H1 (cell line): ENCODE measurements at regions not wholly inside any gene's neighbourhood (a gene's known extent, or its start where the extent isn't known, plus 50 kb on each side); places are given as distances from the start of the nearest gene placed in this dataset.
A peak's percentile ranks its signal among the peaks of the same experiment; 100 is the strongest.

Source experiments
- CTCF ChIA-PET: fragments of 300-600 bp; sonication (Branson Sonifier 250); formaldehyde crosslinking; loops from one replicate; lab custom pipeline; 2021; ENCODE audit not compliant: partially characterized antibody; lab: Charles Lee
- POLR2A ChIA-PET: fragments of 300-600 bp; sonication (Branson Sonifier 250); formaldehyde crosslinking; loops from one replicate; lab custom pipeline; 2021; ENCODE audit warnings: inconsistent platforms; ENCODE audit not compliant: partially characterized antibody; lab: Charles Lee
- DNase-seq, 2 experiments: peaks; one replicate each; pipeline versions ENCODE4 v3.0.0 to v3.0.0-alpha.2; 2010 to 2022; ENCODE audit warnings: low spot score in 2 of 2, low read depth in 1 of 2, mixed read lengths in 1 of 2
- FAIRE-seq: peaks from 2 replicates; lab custom pipeline; 2011; peaks lifted over from hg19 to GRCh38; lab: Jason Lieb, UNC
- H2AFZ ChIP-seq: 2 replicates; pipeline ENCODE4 v1.8.1; 2012; ENCODE audit warnings: low read length, inconsistent platforms
- H2AK5ac ChIP-seq: 2 replicates; pipeline ENCODE4 v1.6.1; 2013; ENCODE audit warnings: low read depth, low read length
- H2BK120ac ChIP-seq: replicated peaks from 2 replicates; pipeline ENCODE3; 2013; ENCODE audit warnings: low read depth, low read length, inconsistent platforms
- H2BK12ac ChIP-seq: 2 replicates; pipeline ENCODE4 v1.6.1; 2013; ENCODE audit warnings: low read depth, low read length
- H2BK15ac ChIP-seq: 2 replicates; pipeline ENCODE4 v1.6.1; 2013; ENCODE audit warnings: low read length
- H2BK20ac ChIP-seq: 2 replicates; pipeline ENCODE4 v1.6.1; 2013; ENCODE audit warnings: low read length
- H2BK5ac ChIP-seq: 2 replicates; pipeline ENCODE4 v1.6.1; 2013; ENCODE audit warnings: low read depth, low read length
- H3K14ac ChIP-seq: 2 replicates; pipeline ENCODE4 v1.6.1; 2013; ENCODE audit warnings: inconsistent platforms; ENCODE audit not compliant: insufficient read length
- H3K18ac ChIP-seq: 2 replicates; pipeline ENCODE4 v1.6.1; 2013; ENCODE audit warnings: low read length; ENCODE audit errors: extremely low read depth
- H3K23ac ChIP-seq: 2 replicates; pipeline ENCODE4 v1.6.1; 2013; ENCODE audit warnings: inconsistent platforms; ENCODE audit not compliant: insufficient read length
- H3K23me2 ChIP-seq: 2 replicates; pipeline ENCODE4 v1.6.1; 2013; ENCODE audit warnings: low read depth, low read length
- H3K27ac ChIP-seq: 2 replicates; pipeline ENCODE4 v1.6.1; 2011; ENCODE audit warnings: low read depth, low read length, inconsistent platforms
- H3K27me3 ChIP-seq, 4 experiments: replicated peaks in 1 of 4; 1 replicate in 1 of 4; 2 replicates in 3 of 4; pipeline versions ENCODE4 v1.6.1 to v1.8.1; 2011 to 2013; ENCODE audit warnings: low read length in 3 of 4, mild to moderate bottlenecking in 3 of 4, inconsistent platforms in 2 of 4, mixed read lengths in 2 of 4, moderate library complexity in 1 of 4; ENCODE audit not compliant: control insufficient read depth in 3 of 4, insufficient read depth in 3 of 4; ENCODE audit errors: extremely low read depth in 1 of 4
- H3K36me3 ChIP-seq, 4 experiments: 2 replicates each; pipeline versions ENCODE4 v1.6.1 to v1.8.1; 2011 to 2013; ENCODE audit warnings: mild to moderate bottlenecking in 4 of 4, low read length in 3 of 4, moderate library complexity in 2 of 4, control low read depth in 1 of 4, inconsistent platforms in 1 of 4; ENCODE audit not compliant: insufficient read depth in 4 of 4, control insufficient read depth in 2 of 4
- H3K4ac ChIP-seq: replicated peaks from 2 replicates; pipeline ENCODE3; 2013; ENCODE audit warnings: low read length, low read depth, mixed read lengths, inconsistent platforms; ENCODE audit not compliant: insufficient read length
- H3K4me1 ChIP-seq, 4 experiments: replicated peaks in 1 of 4; 1 replicate in 1 of 4; 2 replicates in 3 of 4; pipeline versions ENCODE4 v1.6.1 to v1.8.1; 2011 to 2013; ENCODE audit warnings: low read length in 3 of 4, inconsistent platforms in 2 of 4, mixed read lengths in 1 of 4; ENCODE audit not compliant: insufficient read depth in 4 of 4, control insufficient read depth in 3 of 4
- H3K4me2 ChIP-seq, 2 experiments: 2 replicates each; pipeline versions ENCODE4 v1.6.1 to v1.8.1; 2011 to 2013; ENCODE audit warnings: low read depth in 2 of 2, low read length in 2 of 2, control low read depth in 1 of 2, inconsistent platforms in 1 of 2, mild to moderate bottlenecking in 1 of 2; ENCODE audit not compliant: insufficient read depth in 1 of 2
- H3K4me3 ChIP-seq, 4 experiments: fragments of 200-600, 300-600 bp in 1 of 4; sonication (generic), shearing (Covaris generic), sonication (Bioruptor Twin) in 1 of 4; 2 replicates each; pipeline versions ENCODE4 v1.5.1 to v1.8.1; 2011 to 2016; ENCODE audit warnings: low read length in 4 of 4, low read depth in 3 of 4, control low read depth in 2 of 4, inconsistent platforms in 2 of 4, mild to moderate bottlenecking in 2 of 4, mixed read lengths in 1 of 4, moderate library complexity in 1 of 4; ENCODE audit not compliant: insufficient read depth in 2 of 4; ENCODE audit errors: extremely low read depth in 1 of 4
- H3K56ac ChIP-seq: replicated peaks from 2 replicates; pipeline ENCODE3; 2013; ENCODE audit warnings: low read depth, mild to moderate bottlenecking, mixed read lengths, low read length, inconsistent platforms; ENCODE audit not compliant: insufficient read length
- H3K79me1 ChIP-seq: 2 replicates; pipeline ENCODE4 v1.6.1; 2013; ENCODE audit warnings: low read depth, low read length, control low read depth
- H3K79me2 ChIP-seq, 2 experiments: 2 replicates each; pipeline versions ENCODE4 v1.6.1 to v1.8.1; 2012 to 2013; ENCODE audit warnings: low read length in 2 of 2, mild to moderate bottlenecking in 2 of 2, inconsistent platforms in 1 of 2; ENCODE audit not compliant: insufficient read depth in 2 of 2, control insufficient read depth in 1 of 2
- H3K9ac ChIP-seq, 4 experiments: replicated peaks in 1 of 4; 1 replicate in 1 of 4; 2 replicates in 3 of 4; pipeline versions ENCODE4 v1.6.1 to v1.8.1; 2011 to 2013; ENCODE audit warnings: low read depth in 3 of 4, low read length in 3 of 4, control low read depth in 2 of 4, mild to moderate bottlenecking in 2 of 4, moderate library complexity in 2 of 4, inconsistent platforms in 1 of 4; ENCODE audit errors: extremely low read depth in 1 of 4
- H3K9me3 ChIP-seq, 2 experiments: 2 replicates each; pipeline versions ENCODE4 v1.6.1 to v1.8.1; 2012 to 2013; ENCODE audit warnings: mild to moderate bottlenecking in 2 of 2, moderate library complexity in 2 of 2, control low read depth in 1 of 2, inconsistent platforms in 1 of 2, low read depth in 1 of 2, low read length in 1 of 2, mixed read lengths in 1 of 2; ENCODE audit not compliant: insufficient read depth in 2 of 2
- H4K20me1 ChIP-seq, 2 experiments: replicated peaks in 1 of 2; 2 replicates each; pipeline versions ENCODE3 to v1.8.1; 2011 to 2013; ENCODE audit warnings: inconsistent platforms in 2 of 2, low read length in 2 of 2, mild to moderate bottlenecking in 1 of 2; ENCODE audit not compliant: insufficient read depth in 2 of 2, control insufficient read depth in 1 of 2
- H4K5ac ChIP-seq: 2 replicates; pipeline ENCODE4 v1.6.1; 2013; ENCODE audit warnings: low read length, low read depth, mixed read lengths, inconsistent platforms; ENCODE audit not compliant: insufficient read length
- H4K8ac ChIP-seq: 2 replicates; pipeline ENCODE4 v1.8.0; 2013; ENCODE audit warnings: mild to moderate bottlenecking, moderate library complexity, low read length, inconsistent platforms; ENCODE audit not compliant: insufficient read depth; ENCODE audit errors: extremely low read depth
- H4K91ac ChIP-seq: replicated peaks from 2 replicates; pipeline ENCODE3; 2013; ENCODE audit warnings: low read length, mixed read lengths, inconsistent platforms; ENCODE audit not compliant: insufficient read length
- CHD1 ChIP-seq: IDR thresholded peaks from 2 replicates; pipeline ENCODE4 v1.6.1; 2012; ENCODE audit warnings: low read depth, low read length, improper control_type of control experiment
- RAD21 ChIP-seq, 2 experiments: IDR thresholded peaks in 1 of 2; conservative IDR thresholded peaks in 1 of 2; 2 replicates each; pipeline ENCODE4 v1.6.1; 2011; ENCODE audit warnings: low read depth in 2 of 2, low read length in 2 of 2, improper control_type of control experiment in 1 of 2, inconsistent platforms in 1 of 2, mild to moderate bottlenecking in 1 of 2, moderate library complexity in 1 of 2
- YY1 ChIP-seq: IDR thresholded peaks from 2 replicates; pipeline ENCODE4 v1.6.1; 2011; ENCODE audit warnings: low read depth, mild to moderate bottlenecking, low read length
- WGBS, 2 experiments: shearing (Covaris generic) in 1 of 2; methylation state at CpG; one replicate each; pipeline versions ENCODE4 v1.1.6 to v1.1.7; 2013 to 2015; ENCODE audit warnings: low lambda C conversion rate in 2 of 2, mixed read lengths in 2 of 2, inconsistent platforms in 1 of 2, low coverage in 1 of 2, missing lambda C conversion rate in 1 of 2; ENCODE audit not compliant: insufficient replicate concordance in 2 of 2, insufficient coverage in 1 of 2, insufficient read length in 1 of 2; ENCODE audit errors: extremely low coverage in 1 of 2, missing lambda C conversion rate in 1 of 2; 5-methylcytosine and 5-hydroxymethylcytosine counted together
- TF ChIP-seq, protein P1 (sequence below), 3 experiments: IDR thresholded peaks; 1 replicate in 2 of 3; 2 replicates in 1 of 3; pipeline versions ENCODE4 v1.5.1 to v1.6.1; 2011; ENCODE audit warnings: low read length in 3 of 3, mild to moderate bottlenecking in 3 of 3, inconsistent platforms in 2 of 3, low read depth in 1 of 3, moderate library complexity in 1 of 3; ENCODE audit not compliant: insufficient read depth in 1 of 3; ENCODE audit errors: control extremely low read depth in 1 of 3

DNA sequence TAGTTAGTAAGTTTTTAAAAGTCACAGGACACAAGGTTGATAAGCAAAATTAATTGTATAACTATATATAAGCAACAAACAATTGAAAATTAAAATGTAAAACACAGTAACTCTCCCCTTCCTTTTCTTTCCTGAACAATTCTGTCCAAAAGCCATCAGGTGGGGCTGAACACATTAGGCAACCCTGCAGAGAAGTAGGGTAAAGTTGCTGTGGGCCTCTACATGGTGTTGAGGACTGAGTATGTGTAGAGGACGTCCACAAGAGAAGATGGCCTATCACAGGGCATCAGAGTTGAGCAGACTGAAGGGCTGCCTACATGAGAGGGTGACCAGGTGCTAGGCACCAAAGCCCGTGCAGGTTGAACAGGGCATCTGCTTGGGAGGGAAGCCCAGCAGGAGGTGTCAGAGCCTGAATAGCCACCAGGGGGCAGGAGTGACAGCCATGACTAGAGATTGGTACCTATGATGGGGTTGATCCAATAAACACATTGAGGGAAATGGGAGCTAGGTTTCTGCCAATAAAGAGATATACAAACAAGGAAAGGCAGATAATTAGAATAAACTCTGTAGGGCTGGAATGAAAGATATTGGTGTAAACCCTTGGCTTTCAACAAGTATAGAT lies 415.1 kb downstream of the NPIPA8 start:
- POLR2A ChIA-PET = no interaction called here
- WGBS, 2 experiments = 87% methylated on average over 2 of the region's 2 CpGs; no CpG with 5 or more reads in 1 of the 2 experiments
- no peak overlapping the region for H4K91ac ChIP-seq

More for the DNA sequence above, 415.1 kb downstream of the NPIPA8 start:
- DNase-seq (peak; percentile 34 to 73), FAIRE-seq (no peak)
- H3K23me2 ChIP-seq = no peaks in the 10 kb centered on the region
- H2BK15ac ChIP-seq = no peak overlapping the region
- H3K4me3 ChIP-seq = no peak overlapping the region
- no peak overlapping the region for H3K27ac ChIP-seq
- no peak overlapping the region for H3K4me2 ChIP-seq
- H3K14ac ChIP-seq = no peak overlapping the region
- no peaks in the 10 kb centered on the region for H3K36me3 ChIP-seq
- no peak overlapping the region for H2BK12ac ChIP-seq
- H3K9me3 ChIP-seq = peaks cover 13% of the 10 kb centered on the region in 2 experiments
- no peak overlapping the region for H2BK5ac ChIP-seq
- H3K9ac ChIP-seq = no peak overlapping the region
- H3K23ac ChIP-seq = no peak overlapping the region
- H2BK20ac ChIP-seq = no peak overlapping the region
- no peak overlapping the region for H2AFZ ChIP-seq
- H4K8ac ChIP-seq = no peak overlapping the region
- H3K4ac ChIP-seq = no peak overlapping the region
- no peak overlapping the region for H3K18ac ChIP-seq
- H2BK120ac ChIP-seq = no peak overlapping the region
- CTCF ChIA-PET = interaction anchor here (0.7 to 1.3 kb wide), 3 partner anchors 16 to 226 kb away, joined by 3 read pairs; no protein-coding TSS in a partner anchor
- no peaks in the 10 kb centered on the region for H3K79me1 ChIP-seq
- TF ChIP-seq RAD21 (IDR thresholded peaks at IDR 0.05 in 1 of 2, conservative IDR thresholded peaks at IDR 0.05 in 1 of 2; ENCODE audit: low read depth in 2 of 2, low read length in 2 of 2) (peak; percentile 67 to 76), YY1 (0 out of 2 replicates have a peak, but pooled peaks have one; percentile 21), CHD1 (no peak)
- TF ChIP-seq, protein P1, sequence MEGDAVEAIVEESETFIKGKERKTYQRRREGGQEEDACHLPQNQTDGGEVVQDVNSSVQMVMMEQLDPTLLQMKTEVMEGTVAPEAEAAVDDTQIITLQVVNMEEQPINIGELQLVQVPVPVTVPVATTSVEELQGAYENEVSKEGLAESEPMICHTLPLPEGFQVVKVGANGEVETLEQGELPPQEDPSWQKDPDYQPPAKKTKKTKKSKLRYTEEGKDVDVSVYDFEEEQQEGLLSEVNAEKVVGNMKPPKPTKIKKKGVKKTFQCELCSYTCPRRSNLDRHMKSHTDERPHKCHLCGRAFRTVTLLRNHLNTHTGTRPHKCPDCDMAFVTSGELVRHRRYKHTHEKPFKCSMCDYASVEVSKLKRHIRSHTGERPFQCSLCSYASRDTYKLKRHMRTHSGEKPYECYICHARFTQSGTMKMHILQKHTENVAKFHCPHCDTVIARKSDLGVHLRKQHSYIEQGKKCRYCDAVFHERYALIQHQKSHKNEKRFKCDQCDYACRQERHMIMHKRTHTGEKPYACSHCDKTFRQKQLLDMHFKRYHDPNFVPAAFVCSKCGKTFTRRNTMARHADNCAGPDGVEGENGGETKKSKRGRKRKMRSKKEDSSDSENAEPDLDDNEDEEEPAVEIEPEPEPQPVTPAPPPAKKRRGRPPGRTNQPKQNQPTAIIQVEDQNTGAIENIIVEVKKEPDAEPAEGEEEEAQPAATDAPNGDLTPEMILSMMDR (IDR thresholded peaks at IDR 0.05; ENCODE audit: control extremely low read depth in 1 of 3, insufficient read depth in 1 of 3, low read depth in 1 of 3, low read length in 3 of 3) = peak; percentile 60 to 69 (median 62)
- H2AK5ac ChIP-seq = no peak overlapping the region
- H3K56ac ChIP-seq = no peak overlapping the region
- no peaks in the 10 kb centered on the region for H3K27me3 ChIP-seq
- H3K79me2 ChIP-seq = no peaks in the 10 kb centered on the region
- H3K4me1 ChIP-seq = peaks cover 0 to 2% (median 0%) of the 10 kb centered on the region in 4 experiments; a peak in 4 of 7 replicates
- H4K5ac ChIP-seq = no peak overlapping the region
- no peaks in the 10 kb centered on the region for H4K20me1 ChIP-seq
